ENCODE measurements at regions not wholly inside any gene's neighbourhood (a gene's known extent, or its start where the extent isn't known, plus 50 kb on each side); places are given as distances from the start of the nearest gene placed in this dataset.

- Mint-ChIP-seq H3K9me3 (no peaks in the 10 kb centered on the region), H3K4me3 (no peak overlapping the region), H3K27ac (no peak overlapping the region), H3K4me1 (no peaks in the 10 kb centered on the region), H3K36me3 (no peaks in the 10 kb centered on the region)
- DNase-seq (ENCODE audit: low spot score in 2 of 2) (no peak), ATAC-seq (no peak)
Measured at GRCh38 chr11:128251140-128251539, 336.2 kb downstream of the ETS1 start.

- no peaks in the 10 kb centered on the region for H3K4me1 Mint-ChIP-seq
- H3K4me3 Mint-ChIP-seq: no peak overlapping the region
- no peaks in the 10 kb centered on the region for H3K36me3 Mint-ChIP-seq
- ATAC-seq (no peak), DNase-seq (ENCODE audit: low spot score in 2 of 2) (no peak)
- H3K9me3 Mint-ChIP-seq: no peaks in the 10 kb centered on the region
- H3K27ac Mint-ChIP-seq: no peak overlapping the region
Measured at GRCh38 chr11:128250482-128250881, 336.9 kb downstream of the ETS1 start.

- H3K4me1 Mint-ChIP-seq: no peaks in the 10 kb centered on the region
- ATAC-seq: no peak
- no peak overlapping the region for H3K27ac Mint-ChIP-seq
- no peaks in the 10 kb centered on the region for H3K36me3 Mint-ChIP-seq
- no peaks in the 10 kb centered on the region for H3K9me3 Mint-ChIP-seq
- no peak for DNase-seq (ENCODE audit: low spot score in 2 of 2)
- no peak overlapping the region for H3K4me3 Mint-ChIP-seq
Measured at GRCh38 chr11:128246810-128247594, 340.4 kb downstream of the ETS1 start.

- DNase-seq (ENCODE audit: low spot score in 2 of 2): no peak
- Mint-ChIP-seq H3K27ac (no peak overlapping the region), H3K9me3 (no peaks in the 10 kb centered on the region)
Measured at GRCh38 chr11:128246364-128246801, 341.0 kb downstream of the ETS1 start.

GRCh38 chr11:128244871-128245270 lies 342.5 kb downstream of the ETS1 start:
- ATAC-seq (no peak), DNase-seq (ENCODE audit: low spot score in 2 of 2) (no peak)
- Mint-ChIP-seq H3K4me3 (no peak overlapping the region), H3K4me1 (no peaks in the 10 kb centered on the region), H3K36me3 (no peaks in the 10 kb centered on the region), H3K9me3 (no peaks in the 10 kb centered on the region), H3K27ac (no peak overlapping the region)

More at GRCh38 chr11:128246364-128246801, 341.0 kb downstream of the ETS1 start:
- ATAC-seq: no peak
- Mint-ChIP-seq H3K36me3 (no peaks in the 10 kb centered on the region), H3K4me3 (no peak overlapping the region), H3K4me1 (no peaks in the 10 kb centered on the region)

- no peaks in the 10 kb centered on the region for H3K36me3 Mint-ChIP-seq
- peaks cover 21% of the 10 kb centered on the region for H3K4me1 Mint-ChIP-seq
- DNase-seq (ENCODE audit: low spot score in 2 of 2) (no peak), ATAC-seq (no peak)
- no peaks in the 10 kb centered on the region for H3K9me3 Mint-ChIP-seq
- peak overlapping the region; percentile 16 for H3K27ac Mint-ChIP-seq
- no peak overlapping the region for H3K4me3 Mint-ChIP-seq
Measured at GRCh38 chr11:128242451-128242850, 344.9 kb downstream of the ETS1 start.

- Mint-ChIP-seq H3K4me3 (no peak overlapping the region), H3K27ac (no peak overlapping the region), H3K9me3 (no peaks in the 10 kb centered on the region), H3K36me3 (no peaks in the 10 kb centered on the region), H3K4me1 (peaks cover 21% of the 10 kb centered on the region)
- DNase-seq (ENCODE audit: low spot score in 2 of 2): no peak
- ATAC-seq: no peak
Measured at GRCh38 chr11:128240546-128240945, 346.8 kb downstream of the ETS1 start.

- DNase-seq (ENCODE audit: low spot score in 2 of 2) (no peak), ATAC-seq (peak; percentile 63)
- Mint-ChIP-seq H3K36me3 (no peaks in the 10 kb centered on the region), H3K4me1 (peaks cover 21% of the 10 kb centered on the region), H3K4me3 (peak overlapping the region; percentile 53), H3K27ac (peak overlapping the region; percentile 89), H3K9me3 (no peaks in the 10 kb centered on the region)
Measured at GRCh38 chr11:128239306-128239705, 348.1 kb downstream of the ETS1 start.

GRCh38 chr11:128238521-128239265 lies 348.7 kb downstream of the ETS1 start:
- H3K4me1 Mint-ChIP-seq: peaks cover 21% of the 10 kb centered on the region
- peak; percentile 97 for ATAC-seq
- no peak for DNase-seq (ENCODE audit: low spot score in 2 of 2)
- peak overlapping the region; percentile 89 for H3K27ac Mint-ChIP-seq
- H3K4me3 Mint-ChIP-seq: peak overlapping the region; percentile 53
- H3K9me3 Mint-ChIP-seq: no peaks in the 10 kb centered on the region
- no peaks in the 10 kb centered on the region for H3K36me3 Mint-ChIP-seq

GRCh38 chr11:128236506-128237498 lies 350.6 kb downstream of the ETS1 start:
- H3K27ac Mint-ChIP-seq: no peak overlapping the region
- peaks cover 38% of the 10 kb centered on the region for H3K4me1 Mint-ChIP-seq
- H3K36me3 Mint-ChIP-seq: peaks cover 6% of the 10 kb centered on the region
- H3K9me3 Mint-ChIP-seq: no peaks in the 10 kb centered on the region
- no peak overlapping the region for H3K4me3 Mint-ChIP-seq
- ATAC-seq (no peak), DNase-seq (ENCODE audit: low spot score in 2 of 2) (no peak)

GRCh38 chr11:128235958-128236357 lies 351.4 kb downstream of the ETS1 start:
- Mint-ChIP-seq H3K9me3 (no peaks in the 10 kb centered on the region), H3K36me3 (peaks cover 6% of the 10 kb centered on the region), H3K4me3 (no peak overlapping the region), H3K4me1 (peaks cover 44% of the 10 kb centered on the region), H3K27ac (no peak overlapping the region)
- DNase-seq (ENCODE audit: low spot score in 2 of 2): no peak
- no peak for ATAC-seq

GRCh38 chr11:128235426-128235825 lies 351.9 kb downstream of the ETS1 start:
- Mint-ChIP-seq H3K27ac (no peak overlapping the region), H3K36me3 (peaks cover 6% of the 10 kb centered on the region), H3K9me3 (no peaks in the 10 kb centered on the region), H3K4me1 (peaks cover 44% of the 10 kb centered on the region), H3K4me3 (no peak overlapping the region)
- DNase-seq (ENCODE audit: low spot score in 2 of 2): no peak
- no peak for ATAC-seq

GRCh38 chr11:128234143-128234542 lies 353.2 kb downstream of the ETS1 start:
- H3K4me3 Mint-ChIP-seq: no peak overlapping the region
- H3K36me3 Mint-ChIP-seq: peaks cover 11% of the 10 kb centered on the region
- H3K4me1 Mint-ChIP-seq: peaks cover 44% of the 10 kb centered on the region
- no peak for DNase-seq (ENCODE audit: low spot score in 2 of 2)
- ATAC-seq: no peak
- H3K27ac Mint-ChIP-seq: no peak overlapping the region
- no peaks in the 10 kb centered on the region for H3K9me3 Mint-ChIP-seq

- H3K4me1 Mint-ChIP-seq: peaks cover 45% of the 10 kb centered on the region
- DNase-seq (ENCODE audit: low spot score in 2 of 2) (peak; percentile 35 to 80), ATAC-seq (peak; percentile 78)
- no peaks in the 10 kb centered on the region for H3K9me3 Mint-ChIP-seq
- no peak overlapping the region for H3K4me3 Mint-ChIP-seq
- H3K36me3 Mint-ChIP-seq: peaks cover 17% of the 10 kb centered on the region
- H3K27ac Mint-ChIP-seq: peak overlapping the region; percentile 81
Measured at GRCh38 chr11:128232588-128232987, 354.8 kb downstream of the ETS1 start.

GRCh38 chr11:128231845-128232410 lies 355.4 kb downstream of the ETS1 start:
- H3K4me3 Mint-ChIP-seq: no peak overlapping the region
- H3K36me3 Mint-ChIP-seq: peaks cover 22% of the 10 kb centered on the region
- no peak for DNase-seq (ENCODE audit: low spot score in 2 of 2)
- H3K27ac Mint-ChIP-seq: peak overlapping the region; percentile 81
- ATAC-seq: peak; percentile 78
- no peaks in the 10 kb centered on the region for H3K9me3 Mint-ChIP-seq
- H3K4me1 Mint-ChIP-seq: peaks cover 51% of the 10 kb centered on the region
